ENCODE measurements at regions not wholly inside any gene's neighbourhood (a gene's known extent, or its start where the extent isn't known, plus 50 kb on each side); places are given as distances from the start of the nearest gene placed in this dataset.

- in situ Hi-C loops (cut with MboI) (no loop called here), intact Hi-C loops (cut with micrococcal nuclease; ENCODE audit: unreplicated experiment) (no loop called here)
- Histone ChIP-seq H3K79me2 (ENCODE audit: control insufficient read depth, insufficient read depth, low read length) (no peaks in the 10 kb centered on the region), H3K4me2 (ENCODE audit: control insufficient read depth, insufficient read depth) (no peak overlapping the region), H3K4me3 (no peak overlapping the region), H3K9me3 (replicated peaks; ENCODE audit: control insufficient read depth, insufficient read depth, low read length) (no peaks in the 10 kb centered on the region), H3K9ac (ENCODE audit: control insufficient read depth, insufficient read depth, low read length) (no peak overlapping the region), H3K27me3 (replicated peaks in 1 of 2; ENCODE audit: control insufficient read depth in 2 of 2, insufficient read depth in 2 of 2, low read length in 1 of 2) (no peaks in the 10 kb centered on the region; a peak in 2 of 4 replicates), H3K36me3 (ENCODE audit: control insufficient read depth in 2 of 2, insufficient read depth in 2 of 2, low read length in 1 of 2) (no peaks in the 10 kb centered on the region), H2AFZ (ENCODE audit: control insufficient read depth, low read depth, low read length) (no peak overlapping the region), H4K20me1 (ENCODE audit: control insufficient read depth, insufficient read depth) (no peaks in the 10 kb centered on the region), H3K27ac (ENCODE audit: control insufficient read depth, insufficient read depth) (no peak overlapping the region), H3K4me1 (ENCODE audit: control insufficient read depth, insufficient read depth, low read length) (no peaks in the 10 kb centered on the region)
- no TSS peak for BruUV-seq (replicated peaks)
- ChIA-PET SMC1A (ENCODE audit: uncharacterized antibody, unreplicated experiment) (no interaction called here), RAD21 (ENCODE audit: unreplicated experiment) (no interaction called here), CTCF (no interaction called here), POLR2A (interaction anchor here (0.7 kb wide), 1 partner anchor 194 kb away, joined by 6 read pairs; no protein-coding TSS in a partner anchor)
- WGBS (ENCODE audit: insufficient coverage, insufficient replicate concordance, low lambda C conversion rate, missing lambda C conversion rate), result 25% methylated on average over 5 of the region's 5 CpGs
- ATAC-seq, result no peak
- no peak for DNase-seq (ENCODE audit: low read depth, low spot score)
- no peak for FAIRE-seq
- TF ChIP-seq FOS (IDR thresholded peaks at IDR 0.05; ENCODE audit: borderline replicate concordance, extremely low read depth, insufficient read length) (no peak), KDM1A (IDR thresholded peaks at IDR 0.05; ENCODE audit: borderline replicate concordance) (no peak), PRDM15 (CRISPR knock-in tag; IDR thresholded peaks at IDR 0.05) (no peak)
- TF ChIP-seq, protein P1, sequence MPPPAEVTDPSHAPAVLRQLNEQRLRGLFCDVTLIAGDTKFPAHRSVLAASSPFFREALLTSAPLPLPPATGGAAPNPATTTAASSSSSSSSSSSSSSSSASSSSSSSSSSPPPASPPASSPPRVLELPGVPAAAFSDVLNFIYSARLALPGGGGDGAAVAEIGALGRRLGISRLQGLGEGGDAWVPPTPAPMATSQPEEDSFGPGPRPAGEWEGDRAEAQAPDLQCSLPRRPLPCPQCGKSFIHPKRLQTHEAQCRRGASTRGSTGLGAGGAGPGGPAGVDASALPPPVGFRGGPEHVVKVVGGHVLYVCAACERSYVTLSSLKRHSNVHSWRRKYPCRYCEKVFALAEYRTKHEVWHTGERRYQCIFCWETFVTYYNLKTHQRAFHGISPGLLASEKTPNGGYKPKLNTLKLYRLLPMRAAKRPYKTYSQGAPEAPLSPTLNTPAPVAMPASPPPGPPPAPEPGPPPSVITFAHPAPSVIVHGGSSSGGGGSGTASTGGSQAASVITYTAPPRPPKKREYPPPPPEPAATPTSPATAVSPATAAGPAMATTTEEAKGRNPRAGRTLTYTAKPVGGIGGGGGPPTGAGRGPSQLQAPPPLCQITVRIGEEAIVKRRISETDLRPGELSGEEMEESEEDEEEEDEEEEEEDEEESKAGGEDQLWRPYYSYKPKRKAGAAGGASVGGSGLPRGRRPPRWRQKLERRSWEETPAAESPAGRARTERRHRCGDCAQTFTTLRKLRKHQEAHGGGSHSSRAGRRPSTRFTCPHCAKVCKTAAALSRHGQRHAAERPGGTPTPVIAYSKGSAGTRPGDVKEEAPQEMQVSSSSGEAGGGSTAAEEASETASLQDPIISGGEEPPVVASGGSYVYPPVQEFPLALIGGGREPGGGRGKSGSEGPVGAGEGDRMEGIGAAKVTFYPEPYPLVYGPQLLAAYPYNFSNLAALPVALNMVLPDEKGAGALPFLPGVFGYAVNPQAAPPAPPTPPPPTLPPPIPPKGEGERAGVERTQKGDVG (CRISPR knock-in tag; IDR thresholded peaks at IDR 0.05), result no peak
- TF ChIP-seq, protein P2, sequence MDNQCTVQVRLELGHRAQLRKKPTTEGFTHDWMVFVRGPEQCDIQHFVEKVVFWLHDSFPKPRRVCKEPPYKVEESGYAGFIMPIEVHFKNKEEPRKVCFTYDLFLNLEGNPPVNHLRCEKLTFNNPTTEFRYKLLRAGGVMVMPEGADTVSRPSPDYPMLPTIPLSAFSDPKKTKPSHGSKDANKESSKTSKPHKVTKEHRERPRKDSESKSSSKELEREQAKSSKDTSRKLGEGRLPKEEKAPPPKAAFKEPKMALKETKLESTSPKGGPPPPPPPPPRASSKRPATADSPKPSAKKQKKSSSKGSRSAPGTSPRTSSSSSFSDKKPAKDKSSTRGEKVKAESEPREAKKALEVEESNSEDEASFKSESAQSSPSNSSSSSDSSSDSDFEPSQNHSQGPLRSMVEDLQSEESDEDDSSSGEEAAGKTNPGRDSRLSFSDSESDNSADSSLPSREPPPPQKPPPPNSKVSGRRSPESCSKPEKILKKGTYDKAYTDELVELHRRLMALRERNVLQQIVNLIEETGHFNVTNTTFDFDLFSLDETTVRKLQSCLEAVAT (IDR thresholded peaks at IDR 0.05), result no peak
Measured at GRCh38 chr19:30254789-30255188, 117.4 kb upstream of the ZNF536 start.
